CD14-positive monocyte (primary cell): ENCODE measurements at regions not wholly inside any gene's neighbourhood (a gene's known extent, or its start where the extent isn't known, plus 50 kb on each side); places are given as distances from the start of the nearest gene placed in this dataset.

ENCODE experiments used
- DNase-seq, 3 donors: peaks; one replicate each; pipeline ENCODE4 v3.0.0-alpha.2; 2011 to 2022
- H2AFZ ChIP-seq: 2 replicates; pipeline ENCODE4 v1.6.0; 2012; ENCODE audit warnings: mild to moderate bottlenecking, low read depth, low read length, inconsistent platforms; ENCODE audit not compliant: insufficient read depth, poor library complexity, severe bottlenecking
- H3K27ac ChIP-seq, 2 donors: 1 replicate in 1 of 2; 2 replicates in 1 of 2; pipeline ENCODE4 v1.5.1; 2012 to 2013; ENCODE audit warnings: low read length in 2 of 2, control low read depth in 1 of 2, inconsistent platforms in 1 of 2, low read depth in 1 of 2, mild to moderate bottlenecking in 1 of 2
- H3K27me3 ChIP-seq, 2 donors: one replicate each; pipeline versions ENCODE4 v1.6.0 to v1.6.1; 2011 to 2013; ENCODE audit warnings: low read length in 2 of 2; ENCODE audit not compliant: control insufficient read depth in 2 of 2, insufficient read depth in 2 of 2
- H3K36me3 ChIP-seq, 2 donors: replicated peaks in 1 of 2; 1 replicate in 1 of 2; 2 replicates in 1 of 2; pipeline versions ENCODE4 v1.5.1 to v1.6.1; 2012 to 2013; ENCODE audit warnings: low read length in 2 of 2, control low read depth in 1 of 2, inconsistent platforms in 1 of 2, mild to moderate bottlenecking in 1 of 2; ENCODE audit not compliant: insufficient read depth in 2 of 2, control insufficient read depth in 1 of 2
- H3K4me1 ChIP-seq, 2 donors: 1 replicate in 1 of 2; 2 replicates in 1 of 2; pipeline versions ENCODE4 v1.5.1 to v1.6.1; 2012 to 2013; ENCODE audit warnings: low read length in 2 of 2, control low read depth in 1 of 2, inconsistent platforms in 1 of 2, mild to moderate bottlenecking in 1 of 2, moderate library complexity in 1 of 2; ENCODE audit not compliant: insufficient read depth in 2 of 2, control insufficient read depth in 1 of 2
- H3K4me2 ChIP-seq: replicated peaks from 2 replicates; pipeline ENCODE3; 2012; ENCODE audit warnings: low read length, moderate library complexity, mild to moderate bottlenecking; ENCODE audit not compliant: poor library complexity, severe bottlenecking; ENCODE audit errors: extremely low read depth
- H3K4me3 ChIP-seq, 3 experiments: fragments of 200-600 bp in 1 of 3; sonication (generic) in 1 of 3; replicated peaks in 1 of 3; 1 replicate in 2 of 3; 2 replicates in 1 of 3; pipeline ENCODE4 v1.5.1; 2011 to 2013; ENCODE audit warnings: low read length in 3 of 3, mild to moderate bottlenecking in 3 of 3, control low read depth in 2 of 3, low read depth in 2 of 3, inconsistent platforms in 1 of 3, moderate library complexity in 1 of 3
- H3K79me2 ChIP-seq: 2 replicates; pipeline ENCODE4 v1.6.0; 2012; ENCODE audit warnings: mild to moderate bottlenecking, control low read depth, inconsistent platforms, low read length, moderate library complexity; ENCODE audit not compliant: insufficient read depth
- H3K9ac ChIP-seq: 2 replicates; pipeline ENCODE4 v1.6.0; 2017; ENCODE audit warnings: low read length, mild to moderate bottlenecking; ENCODE audit not compliant: insufficient read depth, poor library complexity, severe bottlenecking
- H3K9me3 ChIP-seq, 2 donors: replicated peaks in 1 of 2; 1 replicate in 1 of 2; 2 replicates in 1 of 2; pipeline versions ENCODE4 v1.5.1 to v1.6.1; 2012 to 2013; ENCODE audit warnings: low read length in 2 of 2, control low read depth in 1 of 2; ENCODE audit not compliant: control insufficient read depth in 1 of 2, insufficient read depth in 1 of 2
- H4K20me1 ChIP-seq: 2 replicates; pipeline ENCODE4 v1.6.0; 2012; ENCODE audit warnings: mild to moderate bottlenecking, low read length, control low read depth, moderate library complexity; ENCODE audit not compliant: insufficient read depth
- H3K27ac Mint-ChIP-seq, 7 donors: one replicate each; pipeline ENCODE4 v1.8.0; 2020; ENCODE audit warnings: mild to moderate bottlenecking in 7 of 7, mixed read lengths in 7 of 7, moderate library complexity in 6 of 7, inconsistent platforms in 2 of 7
- H3K27me3 Mint-ChIP-seq, 3 donors: one replicate each; pipeline ENCODE4 v1.8.0; 2021 to 2022; ENCODE audit warnings: low read depth in 3 of 3, mild to moderate bottlenecking in 3 of 3, mixed read lengths in 3 of 3, moderate library complexity in 3 of 3, inconsistent platforms in 1 of 3
- H3K36me3 Mint-ChIP-seq, 2 donors: one replicate each; pipeline ENCODE4 v1.8.0; 2020; ENCODE audit warnings: mixed read lengths in 2 of 2, inconsistent platforms in 1 of 2, mild to moderate bottlenecking in 1 of 2
- H3K4me1 Mint-ChIP-seq: one replicate; pipeline ENCODE4 v1.8.0; 2020; ENCODE audit warnings: mild to moderate bottlenecking, mixed read lengths
- H3K4me3 Mint-ChIP-seq, 2 donors: one replicate each; pipeline ENCODE4 v1.8.0; 2020; ENCODE audit warnings: mild to moderate bottlenecking in 2 of 2, mixed read lengths in 2 of 2, moderate library complexity in 1 of 2
- H3K9me3 Mint-ChIP-seq, 7 donors: one replicate each; pipeline ENCODE4 v1.8.0; 2020 to 2022; ENCODE audit warnings: mixed read lengths in 7 of 7, mild to moderate bottlenecking in 6 of 7, moderate library complexity in 6 of 7, inconsistent platforms in 2 of 7
- WGBS: methylation state at CpG from one replicate; pipeline ENCODE4 v1.1.5; 2013; ENCODE audit warnings: missing lambda C conversion rate; ENCODE audit not compliant: insufficient coverage; 5-methylcytosine and 5-hydroxymethylcytosine counted together
- intact Hi-C, 2 donors: fragments of 100-400 bp; cut with micrococcal nuclease; formaldehyde crosslinking; loops; one replicate each; pipeline versions ENCODE4 v1.15.0 to v1.15.1; 2023
- TF ChIP-seq, protein P1 (sequence below): fragments of 200-600 bp; IDR thresholded peaks from one replicate; pipeline ENCODE4 v1.8.0; 2022; ENCODE audit warnings: antibody characterized with exemption, mild to moderate bottlenecking

DNA sequence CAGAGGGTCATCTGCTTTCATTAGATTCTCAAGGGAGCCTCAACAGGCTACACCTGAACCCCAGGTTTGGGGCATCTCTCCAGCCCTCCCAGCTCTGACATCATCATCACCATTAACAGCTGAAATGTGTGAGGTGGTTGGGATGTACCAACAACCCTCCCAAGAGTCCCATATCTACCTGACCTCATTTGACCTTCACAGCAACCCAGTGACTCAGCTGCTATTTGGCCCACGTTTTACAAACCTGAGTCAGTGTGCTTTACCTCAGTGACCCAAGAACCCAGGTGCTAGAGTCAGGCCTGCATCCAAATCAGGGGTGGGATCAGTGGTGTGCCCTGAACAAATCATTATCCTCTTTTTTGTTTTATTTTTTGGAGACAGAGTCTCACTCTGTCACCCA lies 53.3 kb upstream of the TINAGL1 start:
- H3K36me3 ChIP-seq: no peaks in the 10 kb centered on the region
- TF ChIP-seq, protein P1, sequence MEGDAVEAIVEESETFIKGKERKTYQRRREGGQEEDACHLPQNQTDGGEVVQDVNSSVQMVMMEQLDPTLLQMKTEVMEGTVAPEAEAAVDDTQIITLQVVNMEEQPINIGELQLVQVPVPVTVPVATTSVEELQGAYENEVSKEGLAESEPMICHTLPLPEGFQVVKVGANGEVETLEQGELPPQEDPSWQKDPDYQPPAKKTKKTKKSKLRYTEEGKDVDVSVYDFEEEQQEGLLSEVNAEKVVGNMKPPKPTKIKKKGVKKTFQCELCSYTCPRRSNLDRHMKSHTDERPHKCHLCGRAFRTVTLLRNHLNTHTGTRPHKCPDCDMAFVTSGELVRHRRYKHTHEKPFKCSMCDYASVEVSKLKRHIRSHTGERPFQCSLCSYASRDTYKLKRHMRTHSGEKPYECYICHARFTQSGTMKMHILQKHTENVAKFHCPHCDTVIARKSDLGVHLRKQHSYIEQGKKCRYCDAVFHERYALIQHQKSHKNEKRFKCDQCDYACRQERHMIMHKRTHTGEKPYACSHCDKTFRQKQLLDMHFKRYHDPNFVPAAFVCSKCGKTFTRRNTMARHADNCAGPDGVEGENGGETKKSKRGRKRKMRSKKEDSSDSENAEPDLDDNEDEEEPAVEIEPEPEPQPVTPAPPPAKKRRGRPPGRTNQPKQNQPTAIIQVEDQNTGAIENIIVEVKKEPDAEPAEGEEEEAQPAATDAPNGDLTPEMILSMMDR: no peak
- intact Hi-C loops: loop anchor here (2.0 kb wide), 1 partner anchor 40 kb away; no protein-coding TSS in a partner anchor
- peaks cover 0 to 2% (median 0%) of the 10 kb centered on the region in 3 donors for H3K27me3 Mint-ChIP-seq
- no peak overlapping the region for H2AFZ ChIP-seq
- peaks cover 49% of the 10 kb centered on the region for H3K4me1 Mint-ChIP-seq
- H3K79me2 ChIP-seq: no peaks in the 10 kb centered on the region
- peaks cover 4 to 8% of the 10 kb centered on the region in 2 donors for H3K36me3 Mint-ChIP-seq
- H3K4me1 ChIP-seq: peaks cover 52 to 60% of the 10 kb centered on the region in 2 donors
- WGBS: no CpG with 5 or more reads among the region's 1 CpG
- H3K9me3 Mint-ChIP-seq: peaks cover 0 to 11% (median 7%) of the 10 kb centered on the region in 7 donors
- peak; percentile 44 to 85 (median 50) for DNase-seq
- H3K4me2 ChIP-seq: no peak overlapping the region
- no peaks in the 10 kb centered on the region for H3K27me3 ChIP-seq
- H3K9me3 ChIP-seq: no peaks in the 10 kb centered on the region
- peak overlapping the region; percentile 98 to 100 (median 99) for H3K27ac Mint-ChIP-seq
- no peaks in the 10 kb centered on the region for H4K20me1 ChIP-seq
- peak overlapping the region; percentile 100 for H3K27ac ChIP-seq
- H3K4me3 ChIP-seq: peak overlapping the region in 1 of 3 experiments; percentile 7
- H3K4me3 Mint-ChIP-seq: peak overlapping the region; percentile 12 to 71
- H3K9ac ChIP-seq: peak overlapping the region; percentile 60

DNA sequence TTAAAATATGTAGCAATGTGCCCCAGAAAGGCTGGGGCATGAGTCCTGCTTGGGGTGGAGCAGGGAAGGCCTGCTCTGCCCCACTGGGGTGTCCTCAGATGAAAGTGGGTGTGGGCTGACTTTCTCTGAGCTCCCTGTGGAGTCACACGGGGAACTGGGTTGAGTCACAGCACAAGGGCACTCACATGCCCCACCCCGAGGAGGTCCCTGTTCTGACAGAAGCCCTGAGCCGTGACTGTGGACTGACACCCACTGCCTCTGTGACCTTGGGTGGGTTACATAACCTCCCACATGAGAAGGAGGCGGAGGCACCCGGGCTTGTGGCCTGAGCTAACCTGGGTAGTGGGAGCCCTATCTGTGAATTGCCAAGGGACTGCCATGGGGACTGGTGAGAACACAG lies 52.5 kb upstream of the TINAGL1 start:
- peak overlapping the region in 1 of 3 experiments; percentile 44 for H3K4me3 ChIP-seq
- TF ChIP-seq, protein P1: no peak
- 0% methylated on average over 2 of the region's 5 CpGs for WGBS
- intact Hi-C loops: loop anchor here (2.0 kb wide), 1 partner anchor 41 kb away; no protein-coding TSS in a partner anchor
- no peaks in the 10 kb centered on the region for H3K9me3 ChIP-seq
- peaks cover 52 to 60% of the 10 kb centered on the region in 2 donors for H3K4me1 ChIP-seq
- Mint-ChIP-seq H3K27me3 (peaks cover 0 to 2% (median 0%) of the 10 kb centered on the region in 3 donors), H3K27ac (peak overlapping the region; percentile 98 to 100 (median 99)), H3K9me3 (peaks cover 0 to 11% (median 7%) of the 10 kb centered on the region in 7 donors), H3K4me1 (peaks cover 49% of the 10 kb centered on the region), H3K4me3 (peak overlapping the region; percentile 34 to 77), H3K36me3 (peaks cover 4 to 8% of the 10 kb centered on the region in 2 donors)
- H3K9ac ChIP-seq: peak overlapping the region; percentile 87
- H4K20me1 ChIP-seq: no peaks in the 10 kb centered on the region
- no peaks in the 10 kb centered on the region for H3K36me3 ChIP-seq
- no peaks in the 10 kb centered on the region for H3K79me2 ChIP-seq
- peak overlapping the region; percentile 100 for H3K27ac ChIP-seq
- peak; percentile 99 to 100 (median 99) for DNase-seq
- H3K4me2 ChIP-seq: peak overlapping the region; percentile 54
- H2AFZ ChIP-seq: no peak overlapping the region
- no peaks in the 10 kb centered on the region for H3K27me3 ChIP-seq
